PC-9 (cell line): ENCODE measurements at regions not wholly inside any gene's neighbourhood (a gene's known extent, or its start where the extent isn't known, plus 50 kb on each side); places are given as distances from the start of the nearest gene placed in this dataset.

Experiments
- CTCF ChIP-seq: fragments of 200-600 bp; sonication (generic); conservative IDR thresholded peaks from 2 replicates; pipeline ENCODE4 v1.6.1; 2017; ENCODE audit warnings: mixed run types, antibody characterized with exemption, mild to moderate bottlenecking, moderate library complexity
- EZH2 ChIP-seq: fragments of 200-600 bp; sonication (generic); IDR thresholded peaks from 2 replicates; pipeline ENCODE4 v1.8.0; 2017; ENCODE audit warnings: antibody characterized with exemption, low read depth

DNA sequence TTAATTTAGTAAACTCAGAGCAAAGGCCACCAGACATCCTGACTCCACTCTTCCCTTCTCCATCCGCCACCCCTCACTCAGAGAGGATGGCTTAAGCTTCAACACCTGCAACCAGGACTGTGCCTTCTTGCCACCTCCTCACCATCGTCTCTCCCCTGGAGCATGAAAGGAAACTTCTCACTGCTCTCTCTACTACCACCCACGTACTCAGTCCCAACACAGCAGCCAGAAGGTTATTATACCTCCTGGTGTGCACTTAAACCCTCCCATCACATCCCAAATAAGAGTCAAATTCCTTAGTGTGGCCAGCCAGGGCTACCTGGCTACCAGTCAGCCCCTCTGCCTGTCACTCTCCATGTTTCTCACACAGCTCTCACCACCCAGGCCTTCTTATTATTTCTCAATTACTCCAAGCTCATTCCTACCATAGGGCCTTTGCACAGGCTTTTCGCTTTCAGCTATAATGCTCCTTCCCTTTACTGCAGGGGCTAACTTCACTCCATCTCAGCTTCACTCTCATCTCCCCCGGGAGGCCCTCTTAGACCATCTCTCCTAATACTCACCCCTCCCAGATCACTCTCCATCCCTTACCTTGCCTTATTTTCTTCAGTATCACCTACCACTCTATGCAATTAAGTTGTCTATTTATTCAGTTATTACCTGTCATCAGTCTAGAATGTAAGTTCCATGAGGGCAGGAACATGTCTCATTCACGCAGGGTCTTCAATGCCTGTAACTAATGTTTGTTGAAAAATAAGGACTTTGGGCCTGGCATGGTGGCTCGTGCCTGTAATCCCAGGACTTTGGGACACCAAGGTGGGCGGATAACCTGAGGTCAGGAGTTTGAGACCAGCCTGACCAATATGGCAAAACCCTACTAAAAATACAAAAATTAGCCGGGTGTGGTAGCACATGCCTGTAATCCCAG is 137.5 kb downstream of the TOMM20 start:
- no peak for TF ChIP-seq CTCF
- no peak for TF ChIP-seq EZH2
